ACHN (cell line): ENCODE measurements at regions not wholly inside any gene's neighbourhood (a gene's known extent, or its start where the extent isn't known, plus 50 kb on each side); places are given as distances from the start of the nearest gene placed in this dataset.
A peak's percentile ranks its signal among the peaks of the same experiment; 100 is the strongest.

Source experiments
- DNase-seq: peaks from one replicate; pipeline ENCODE4 v3.0.0-alpha.2; 2015
- in situ Hi-C: cut with HindIII; loops from 2 replicates; pipeline ENCODE4 v1.10.0; 2017; ENCODE audit warnings: low sequenced_read_pairs, low pct_ligation_motif_present, low pct_unique_long_range_greater_than_20kb

DNA sequence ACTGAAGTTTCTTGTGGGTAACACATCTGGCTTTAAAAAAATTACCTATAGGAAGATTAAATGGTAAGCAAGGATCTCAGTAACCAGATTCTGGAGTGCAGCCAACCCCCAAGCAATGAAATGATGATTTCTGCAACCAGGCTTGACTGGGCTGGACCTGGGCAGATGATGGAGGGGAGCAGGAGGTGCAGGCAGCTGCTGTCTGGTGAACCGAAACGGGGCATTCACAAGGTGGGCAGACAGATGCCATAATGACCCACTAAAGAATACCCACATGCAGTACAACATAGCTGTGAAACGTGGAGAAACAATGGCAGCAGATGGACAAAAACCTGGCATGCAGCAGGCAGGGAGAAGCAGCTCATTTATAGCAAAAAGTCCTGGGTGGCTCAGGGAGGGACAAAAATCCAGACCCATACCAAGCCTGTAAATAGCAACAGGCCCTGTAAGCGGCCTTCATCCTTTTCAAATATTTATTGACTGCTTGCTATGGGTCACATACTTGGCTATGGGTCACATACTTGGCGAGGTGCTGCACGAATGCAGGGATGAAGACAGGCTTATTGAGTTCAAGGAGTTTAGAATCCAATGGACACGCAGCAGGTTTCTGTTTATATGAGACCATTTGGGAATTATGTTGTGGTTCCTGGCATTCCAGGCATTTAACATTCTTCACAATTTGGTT is 244.7 kb downstream of the HRH4 start:
- in situ Hi-C loops: no loop called here
- no peak for DNase-seq

DNA sequence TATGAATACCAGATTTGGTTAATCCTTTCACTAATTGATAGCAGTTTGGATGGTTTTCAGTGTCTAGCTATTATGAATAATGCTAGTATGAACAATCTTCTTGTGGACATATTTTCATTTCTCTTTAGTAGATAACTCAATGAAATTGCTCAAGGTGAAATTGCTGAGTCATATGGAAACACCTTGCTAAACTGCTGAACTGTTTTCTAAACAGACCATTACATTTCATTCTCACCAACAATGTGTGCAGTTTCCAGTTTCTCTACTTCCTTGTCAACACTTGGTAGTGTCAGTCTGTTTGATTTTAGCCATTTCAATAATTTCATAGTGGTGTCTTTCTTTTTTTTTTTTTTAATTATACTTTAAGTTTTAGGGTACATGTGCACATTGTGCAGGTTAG is 250.0 kb downstream of the HRH4 start:
- DNase-seq: no peak
- in situ Hi-C loops: no loop called here

DNA sequence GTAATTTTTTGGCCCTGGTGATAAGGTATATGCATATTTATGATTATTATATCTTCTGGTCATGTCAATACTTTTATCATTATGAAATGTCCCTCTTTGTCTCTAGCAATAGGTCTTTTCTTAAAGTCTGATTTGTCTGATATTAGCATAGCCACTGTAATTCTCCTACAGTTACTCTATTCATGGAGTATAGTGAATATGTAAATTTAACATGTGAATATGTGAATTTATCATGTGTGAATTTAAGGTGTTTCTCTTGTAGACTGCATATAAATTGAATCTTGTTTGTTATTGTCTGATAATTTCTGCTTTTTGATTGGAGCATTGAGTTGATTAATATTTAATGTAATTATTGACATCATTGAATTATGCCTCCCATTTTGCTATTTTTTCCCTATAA is 259.4 kb downstream of the HRH4 start:
- DNase-seq: no peak
- in situ Hi-C loops: no loop called here

DNA sequence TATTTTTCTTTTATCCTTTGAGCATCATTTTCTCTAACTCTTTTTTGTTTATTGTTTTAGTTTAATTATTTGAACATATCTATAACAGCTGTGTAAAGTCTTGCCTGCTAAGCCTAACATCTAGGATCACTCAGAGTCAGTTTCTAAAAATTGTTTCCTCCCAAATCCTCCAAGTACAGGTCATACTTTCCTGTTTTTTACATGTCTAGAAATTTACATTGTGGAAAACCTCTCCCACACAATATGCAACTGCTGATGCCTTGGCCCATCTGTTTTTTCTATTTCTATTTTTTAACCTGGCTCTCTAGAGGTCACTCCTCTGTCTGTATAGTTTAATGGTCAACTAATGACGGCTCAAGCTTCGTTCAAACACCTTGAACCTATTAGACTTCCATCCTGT is 261.0 kb downstream of the HRH4 start:
- in situ Hi-C loops: no loop called here

DNA sequence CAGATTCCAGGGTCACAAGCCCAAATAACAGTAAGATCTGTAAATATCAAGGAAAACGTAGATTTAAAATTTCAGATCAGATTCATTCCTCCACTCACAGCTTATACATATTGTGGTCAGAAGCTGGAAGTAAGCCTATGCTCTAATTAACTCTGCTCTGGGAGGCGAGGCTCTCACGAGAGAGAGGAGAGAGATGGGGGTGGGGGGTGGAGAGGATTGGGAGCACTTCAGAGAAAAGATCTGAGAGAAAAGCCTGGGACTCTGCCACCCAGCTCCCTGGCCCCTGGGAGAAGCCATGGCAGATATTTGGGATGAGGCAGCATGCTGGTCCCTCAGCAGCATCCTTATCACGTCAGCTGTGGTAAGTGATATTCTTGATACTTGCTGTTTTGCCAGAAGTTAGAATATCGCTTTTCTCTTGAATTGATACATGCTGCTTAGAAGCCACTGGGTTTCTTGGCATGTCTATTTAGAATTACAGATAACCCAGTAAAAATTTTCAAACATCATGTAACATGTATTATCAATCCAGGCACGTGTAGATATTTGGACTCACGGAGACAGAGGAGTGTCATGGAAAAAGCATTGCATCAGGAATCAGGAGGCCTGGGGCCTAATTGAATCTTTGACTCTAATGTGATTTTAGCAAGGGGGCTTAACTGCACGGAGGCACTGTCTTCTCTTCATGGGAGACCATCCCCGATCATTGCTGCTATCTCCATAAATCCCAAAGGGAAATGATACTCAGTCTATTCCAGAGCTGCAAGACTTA is 265.4 kb downstream of the HRH4 start:
- in situ Hi-C loops: no loop called here
- no peak for DNase-seq

More for the DNA sequence above, 261.0 kb downstream of the HRH4 start:
- DNase-seq: no peak

DNA sequence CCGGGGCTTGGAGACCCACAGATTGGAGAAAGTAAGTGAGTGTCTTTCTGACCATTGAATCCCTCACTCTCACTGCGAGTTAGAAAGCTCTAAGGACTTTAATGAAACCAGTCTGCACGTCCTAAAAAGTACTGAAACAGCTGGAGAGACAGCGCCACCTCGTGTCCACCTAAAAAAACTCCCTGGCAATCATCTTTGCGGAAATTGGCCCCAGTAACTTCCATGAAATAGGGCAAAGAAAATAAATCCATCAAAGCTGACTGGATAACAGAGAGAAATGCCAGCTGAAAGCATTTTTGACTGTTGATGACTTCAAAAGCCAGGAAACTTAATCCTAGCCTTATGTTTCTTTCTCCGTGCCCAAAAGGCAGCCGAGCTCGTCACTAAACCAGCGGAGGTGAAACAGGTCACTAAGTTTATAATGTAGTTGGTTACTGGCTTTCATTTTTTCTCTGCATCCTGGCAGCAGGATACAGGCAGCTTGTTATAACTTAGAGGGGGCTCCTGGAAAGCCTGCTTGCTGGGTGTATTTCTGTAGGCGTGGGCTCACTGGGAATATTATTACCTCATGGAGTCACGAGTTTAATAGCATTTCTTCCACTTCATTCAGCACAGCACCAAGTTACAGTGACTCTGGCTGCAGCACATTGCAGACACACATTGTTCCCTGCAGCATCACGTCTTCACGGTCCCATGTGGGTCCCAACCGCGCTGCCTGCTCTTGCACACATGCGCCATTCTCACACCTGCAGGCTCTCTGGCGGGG is 266.5 kb downstream of the HRH4 start:
- peak; percentile 57 for DNase-seq
- in situ Hi-C loops: no loop called here

DNA sequence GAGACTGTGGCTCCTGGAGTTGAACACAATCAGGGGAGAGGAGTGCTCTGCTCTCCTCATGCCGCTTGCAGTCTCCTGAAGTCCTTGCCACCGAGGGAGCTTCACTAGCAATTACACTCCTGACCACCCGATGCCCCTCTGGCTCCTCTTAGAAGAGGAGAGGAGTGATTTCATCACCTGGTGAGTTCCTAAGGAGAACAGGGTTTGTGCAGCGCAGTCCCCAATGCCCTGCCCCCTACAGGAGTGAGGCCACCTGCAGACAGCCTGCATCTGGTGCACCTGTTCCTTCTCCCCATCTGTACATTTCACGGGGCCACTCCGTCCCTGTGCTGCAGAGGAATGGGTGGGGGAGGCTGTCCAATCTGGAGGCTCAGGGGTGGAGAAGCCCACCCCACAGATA is 267.2 kb downstream of the HRH4 start:
- in situ Hi-C loops: no loop called here
- DNase-seq: no peak

DNA sequence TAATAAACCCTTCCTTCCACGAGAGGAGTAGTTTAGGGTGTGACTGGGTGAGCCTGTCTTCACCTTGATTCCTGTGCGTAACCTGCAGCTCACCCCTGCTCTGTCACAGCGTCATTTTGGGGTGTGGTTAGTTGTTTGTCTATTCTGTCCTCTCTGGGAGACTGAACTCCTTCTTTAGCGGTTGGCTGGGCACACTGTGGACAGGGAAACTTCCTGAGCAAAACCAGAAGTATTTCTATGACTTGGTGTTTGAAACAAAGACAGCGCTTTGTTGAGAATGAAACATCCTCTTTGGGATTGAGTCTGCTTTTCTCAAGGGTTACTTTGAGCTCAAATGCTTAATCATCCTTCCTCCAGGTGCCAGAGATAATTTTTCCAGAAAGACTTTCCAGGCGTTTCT is 270.7 kb downstream of the HRH4 start:
- in situ Hi-C loops: no loop called here
- no peak for DNase-seq

DNA sequence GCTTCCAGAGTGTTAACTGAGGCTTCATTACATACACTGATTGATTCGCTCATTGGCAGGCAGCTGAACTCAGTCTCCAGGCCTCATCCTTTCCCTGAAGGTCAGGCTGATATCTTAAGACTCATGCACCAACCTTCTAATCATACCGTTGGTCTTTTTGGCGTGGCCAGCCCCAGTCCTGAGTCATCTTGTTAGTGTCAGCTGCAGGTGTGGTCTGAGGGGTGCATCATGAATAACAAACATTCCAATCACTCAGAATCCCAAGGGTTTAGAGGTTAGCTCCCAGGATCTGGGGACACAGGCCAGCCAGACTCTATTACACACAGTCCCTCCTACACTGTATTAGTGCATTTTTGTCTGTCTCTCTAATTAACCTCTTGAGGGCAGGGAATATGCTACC is 271.5 kb downstream of the HRH4 start:
- in situ Hi-C loops: no loop called here
- no peak for DNase-seq

DNA sequence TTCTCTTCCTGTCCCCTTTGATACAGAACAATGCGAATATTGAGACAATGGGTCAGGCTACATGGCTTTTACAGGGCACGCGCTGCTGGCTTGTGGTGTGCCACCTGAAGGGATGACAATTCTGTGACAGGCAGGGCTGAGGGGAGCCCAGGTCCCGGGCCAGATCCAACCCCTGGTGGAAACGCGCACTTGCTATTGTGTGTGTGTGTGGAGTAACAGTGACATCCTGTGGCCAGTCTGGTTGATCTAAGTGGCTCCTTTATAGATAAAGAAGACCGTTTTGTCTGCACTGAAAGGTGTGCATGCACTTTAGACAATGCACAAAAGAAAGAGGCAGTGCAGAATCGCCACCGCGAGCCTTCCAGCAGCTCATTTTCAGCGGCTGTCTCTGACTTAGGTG is 273.6 kb downstream of the HRH4 start:
- in situ Hi-C loops: no loop called here
- no peak for DNase-seq

DNA sequence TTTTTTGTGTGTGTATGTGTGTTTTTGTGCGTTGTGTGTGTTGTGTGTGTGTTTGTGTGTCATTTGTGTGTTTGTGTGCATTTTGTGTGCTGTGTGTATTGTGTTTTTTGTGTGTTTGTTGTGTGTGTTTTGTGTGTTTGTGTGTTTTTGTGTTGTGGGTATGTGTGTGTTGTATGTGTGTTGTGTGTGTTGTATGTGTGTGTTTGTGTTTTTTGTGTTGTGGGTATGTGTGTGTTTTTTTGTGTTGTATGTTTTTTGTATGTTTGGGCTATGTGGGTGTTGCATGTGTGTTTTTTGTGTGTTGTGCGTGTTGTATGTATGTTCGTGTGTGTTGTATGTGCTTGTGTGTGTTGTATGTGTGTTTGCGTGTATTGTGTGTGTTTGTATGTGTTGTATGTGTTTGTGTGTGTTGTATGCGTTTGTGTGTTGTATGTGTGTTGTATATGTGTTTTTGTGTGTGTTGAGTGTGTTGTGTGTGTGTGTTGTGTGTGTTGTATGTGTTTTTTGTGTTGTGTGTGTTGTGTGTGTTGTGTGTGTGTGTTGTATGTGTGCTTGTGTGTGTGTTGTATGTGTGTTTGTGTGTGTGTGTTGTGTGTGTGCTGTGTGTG is 275.3 kb downstream of the HRH4 start:
- in situ Hi-C loops: no loop called here
- no peak for DNase-seq

DNA sequence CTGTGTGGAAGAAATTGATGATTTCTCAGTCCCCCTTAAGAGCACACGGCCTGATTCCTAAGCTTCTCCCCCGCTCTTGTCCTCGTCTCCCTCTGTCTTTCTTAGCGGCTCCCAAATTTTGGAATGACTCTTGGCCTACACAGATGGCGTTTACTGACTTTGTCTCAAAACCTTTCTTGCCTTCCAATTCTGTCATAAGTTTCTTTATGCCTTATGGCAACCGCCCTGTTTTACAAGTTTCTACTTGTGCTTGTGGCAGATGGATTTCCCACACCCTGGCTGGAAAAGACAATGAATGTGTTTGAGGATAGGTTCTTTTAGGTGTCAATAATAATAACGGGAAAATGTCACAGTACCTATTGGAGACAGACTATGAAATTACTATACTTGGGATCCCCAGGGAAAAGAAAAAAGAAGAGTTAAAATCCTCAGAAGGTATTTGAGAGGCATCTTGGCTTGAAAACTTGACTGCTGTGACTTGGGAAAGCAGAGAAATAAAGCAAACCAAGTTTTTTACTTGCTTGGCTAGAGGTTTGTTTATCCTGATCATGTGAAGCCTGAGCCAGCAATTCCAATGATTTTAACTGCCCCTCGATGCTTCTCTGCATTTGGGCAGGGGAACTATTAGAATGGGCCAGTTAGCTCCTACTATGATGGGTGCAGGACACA is 276.4 kb downstream of the HRH4 start:
- in situ Hi-C loops: no loop called here
- DNase-seq: no peak

DNA sequence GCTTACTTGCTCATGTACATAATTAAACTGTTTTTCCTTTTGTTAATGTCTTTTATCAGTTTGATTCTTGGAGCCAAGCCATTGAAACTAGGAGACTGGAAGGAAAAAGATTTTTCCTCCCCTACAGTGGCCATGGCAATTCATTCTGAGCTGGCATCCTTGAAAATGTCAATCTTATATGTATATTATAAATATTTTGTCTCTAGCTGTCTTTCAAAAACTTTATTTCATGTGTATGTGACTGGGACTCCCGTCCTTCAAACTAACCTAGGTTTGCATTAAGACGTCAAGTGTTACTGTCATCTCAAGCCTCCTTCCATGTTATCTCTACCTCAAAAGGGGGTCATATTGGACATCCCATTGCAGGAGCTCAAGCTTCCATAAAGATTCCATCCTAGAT is 280.4 kb downstream of the HRH4 start:
- no peak for DNase-seq
- in situ Hi-C loops: no loop called here

DNA sequence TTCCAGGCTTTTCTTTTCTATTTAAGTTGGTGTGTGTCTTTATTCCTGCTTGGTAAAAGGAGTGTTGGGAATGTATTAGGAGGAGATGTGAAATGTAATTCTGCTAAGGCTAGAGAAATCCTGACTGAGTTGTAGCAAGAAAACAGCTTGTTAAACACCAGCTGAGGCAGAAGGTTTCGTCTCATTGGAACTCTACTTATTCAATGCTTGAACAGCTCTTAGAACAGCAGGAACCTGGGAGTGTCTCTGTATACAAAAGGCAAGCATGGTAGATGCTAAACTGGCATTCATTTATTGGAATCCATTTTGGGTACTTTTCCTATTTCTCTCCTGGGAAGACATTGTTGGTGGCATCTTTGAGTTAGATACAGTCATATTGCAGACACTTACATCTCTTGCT is 280.9 kb downstream of the HRH4 start:
- in situ Hi-C loops: no loop called here
- DNase-seq: no peak

DNA sequence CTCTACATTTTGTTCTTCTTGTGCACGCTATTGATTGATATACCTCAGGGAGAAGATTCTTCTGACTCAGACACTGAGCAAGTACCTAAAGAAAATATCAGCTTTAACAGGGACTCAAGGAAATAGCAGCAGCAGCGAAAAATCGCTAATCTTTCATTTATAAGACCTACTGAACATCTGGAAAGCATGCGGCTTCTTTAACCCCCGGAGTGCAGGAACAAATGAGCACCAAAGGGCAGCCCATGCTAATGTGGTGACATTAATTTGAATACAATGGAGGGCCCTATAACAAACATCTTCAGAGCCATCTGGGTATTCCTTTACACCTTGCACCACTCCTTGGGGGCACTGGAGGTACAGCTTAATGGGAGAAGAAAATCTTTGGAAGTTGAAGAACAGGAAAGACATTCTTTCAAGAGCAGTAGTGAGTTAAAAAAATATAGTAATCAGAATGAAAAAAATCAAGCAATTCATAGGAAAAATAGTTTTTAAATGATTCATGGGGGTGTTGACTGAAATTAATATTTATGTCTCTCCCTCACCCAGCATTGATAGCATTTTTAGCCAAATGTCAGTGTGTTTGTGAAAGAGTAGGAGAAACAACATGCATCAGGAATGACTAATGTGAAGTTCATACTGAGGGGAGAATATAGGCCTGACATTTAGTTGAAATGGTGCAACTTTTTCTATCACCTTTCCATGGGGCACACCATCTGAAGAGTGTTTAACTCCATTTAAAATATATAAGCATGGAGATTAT is 281.7 kb downstream of the HRH4 start:
- in situ Hi-C loops: no loop called here

DNA sequence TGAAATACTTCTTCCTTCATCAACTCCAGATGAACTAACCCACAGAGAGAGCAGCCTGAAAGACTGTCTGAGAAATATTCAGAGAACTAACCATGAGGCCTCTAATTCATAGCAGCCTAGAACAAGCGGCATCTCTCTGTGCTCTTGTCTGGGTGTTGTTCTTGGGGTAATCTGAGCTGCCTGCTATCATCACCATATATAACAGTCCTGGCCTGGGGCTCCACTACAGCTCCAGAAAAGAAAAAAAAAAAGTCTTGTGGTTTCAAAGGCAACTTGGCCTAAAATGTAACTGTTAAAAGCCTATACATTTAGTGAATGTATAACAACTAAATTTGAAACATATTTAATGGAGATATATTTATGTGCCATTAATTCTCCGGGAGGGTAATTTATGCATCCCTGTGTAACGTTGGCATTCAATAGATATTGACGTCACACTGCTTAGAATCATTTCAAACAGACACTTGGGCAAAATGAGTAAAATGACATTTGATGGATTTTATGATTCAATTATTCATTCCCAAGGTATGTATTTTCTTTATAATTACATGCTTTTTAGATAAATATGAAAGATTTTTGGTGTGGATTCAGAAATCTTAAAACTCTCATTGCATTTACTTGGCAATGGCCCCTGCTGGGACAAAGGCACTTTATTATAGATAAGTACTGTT is 294.3 kb downstream of the HRH4 start:
- DNase-seq: no peak
- in situ Hi-C loops: no loop called here

More for the DNA sequence above, 281.7 kb downstream of the HRH4 start:
- no peak for DNase-seq

DNA sequence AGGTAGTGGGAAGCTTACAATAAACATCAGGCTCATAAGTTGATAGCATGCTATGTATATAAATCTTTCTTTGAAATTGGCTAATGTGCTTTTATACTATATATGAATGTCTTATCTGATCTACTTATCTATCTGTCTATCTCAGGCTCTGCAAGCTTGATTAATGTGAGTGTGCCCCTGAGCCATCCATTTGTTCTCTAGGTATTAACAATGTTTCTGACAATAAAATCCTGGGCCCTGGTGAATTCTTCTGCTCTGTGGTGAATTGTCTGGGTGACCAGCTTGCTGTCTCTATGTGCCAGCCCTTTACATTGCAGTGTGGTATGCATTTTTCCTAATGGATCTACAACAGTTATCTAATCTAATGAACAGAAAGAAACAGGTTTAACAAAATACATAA is 295.9 kb downstream of the HRH4 start:
- DNase-seq: no peak
- in situ Hi-C loops: no loop called here

DNA sequence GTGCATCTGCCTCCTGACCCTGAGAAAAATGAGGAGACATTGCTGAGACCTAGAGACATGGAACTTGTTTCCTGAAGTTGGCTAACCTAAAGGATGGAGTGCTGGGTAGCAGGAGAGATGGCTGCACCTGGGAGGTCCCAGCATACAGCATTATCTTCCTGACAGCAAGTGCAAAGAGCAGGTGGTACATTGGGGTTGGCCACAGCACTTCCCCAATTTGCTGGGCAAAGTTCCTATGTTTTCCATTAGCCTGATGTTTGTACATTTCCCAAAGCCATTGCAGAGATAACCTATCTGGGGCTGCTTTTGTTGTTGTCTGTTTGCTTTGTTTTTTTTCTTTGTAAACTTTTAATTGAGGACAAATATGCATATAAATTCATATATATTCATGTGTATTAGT is 296.7 kb downstream of the HRH4 start:
- in situ Hi-C loops: no loop called here
- no peak for DNase-seq
